ENCODE measurements at regions not wholly inside any gene's neighbourhood (a gene's known extent, or its start where the extent isn't known, plus 50 kb on each side); places are given as distances from the start of the nearest gene placed in this dataset.

GRCh38 chr10:124237282-124237961, 144.0 kb upstream of the CHST15 start:
- Histone ChIP-seq H3K4me2 (ENCODE audit: insufficient read depth, insufficient read length, low read length) (no peak overlapping the region), H3K23me2 (ENCODE audit: insufficient read length, low read depth, low read length, poor library complexity, severe bottlenecking) (peaks cover 3% of the 10 kb centered on the region), H3K27ac (ENCODE audit: insufficient read length, low read depth, low read length) (no peak overlapping the region), H3K79me2 (ENCODE audit: insufficient read depth, low read length) (no peaks in the 10 kb centered on the region), H3K79me1 (ENCODE audit: insufficient read depth, low read depth, low read length, poor library complexity, severe bottlenecking) (no peaks in the 10 kb centered on the region), H2AK5ac (ENCODE audit: insufficient read length, low read length) (no peak overlapping the region), H3K56ac (ENCODE audit: insufficient read length, low read depth, low read length) (no peak overlapping the region), H3K9me3 (ENCODE audit: control insufficient read depth, low read depth, low read length) (no peaks in the 10 kb centered on the region), H2BK5ac (ENCODE audit: insufficient read length, low read length) (no peak overlapping the region), H2BK12ac (ENCODE audit: insufficient read length, low read depth, low read length) (no peak overlapping the region), H3K14ac (ENCODE audit: insufficient read depth, low read length) (no peak overlapping the region), H3K9ac (ENCODE audit: extremely low read depth, insufficient read length, low read length) (no peak overlapping the region), H3K4me1 (ENCODE audit: insufficient read depth, low read length) (no peaks in the 10 kb centered on the region), H2AFZ (ENCODE audit: low read length) (no peak overlapping the region), H2BK120ac (ENCODE audit: low read depth, low read length, poor library complexity, severe bottlenecking) (no peak overlapping the region), H4K8ac (replicated peaks; ENCODE audit: insufficient read length, low read depth, low read length) (no peak overlapping the region), H2BK20ac (ENCODE audit: low read depth, low read length, poor library complexity, severe bottlenecking) (no peak overlapping the region), H4K20me1 (ENCODE audit: control insufficient read depth, insufficient read depth, insufficient read length) (no peaks in the 10 kb centered on the region), H3K23ac (ENCODE audit: insufficient read length, low read depth, low read length) (no peak overlapping the region), H3K18ac (ENCODE audit: insufficient read length, low read depth, low read length) (no peak overlapping the region), H2BK15ac (ENCODE audit: low read depth, low read length) (no peak overlapping the region), H3K27me3 (ENCODE audit: insufficient read depth, low read length) (no peaks in the 10 kb centered on the region), H4K5ac (ENCODE audit: insufficient read length, low read depth, low read length) (no peak overlapping the region), H4K91ac (ENCODE audit: insufficient read length, low read depth, low read length) (no peak overlapping the region), H3K4ac (ENCODE audit: low read depth, low read length) (no peak overlapping the region), H3T11ph (ENCODE audit: low read length) (no peak overlapping the region)
- peaks cover 15 to 20% of the 10 kb centered on the region in 2 experiments for H3K4me1 Mint-ChIP-seq
- H3K36me3 Mint-ChIP-seq (ENCODE audit: insufficient read depth in 1 of 3, low read depth in 3 of 3): no peaks in the 10 kb centered on the region; a peak in 1 of 7 replicates
- H3K27me3 Mint-ChIP-seq (ENCODE audit: low read depth): peaks cover 23% of the 10 kb centered on the region
- H3K9me3 Mint-ChIP-seq: peaks cover 0 to 7% of the 10 kb centered on the region in 2 experiments; a peak in 2 of 5 replicates
- TF ChIP-seq, protein P1, sequence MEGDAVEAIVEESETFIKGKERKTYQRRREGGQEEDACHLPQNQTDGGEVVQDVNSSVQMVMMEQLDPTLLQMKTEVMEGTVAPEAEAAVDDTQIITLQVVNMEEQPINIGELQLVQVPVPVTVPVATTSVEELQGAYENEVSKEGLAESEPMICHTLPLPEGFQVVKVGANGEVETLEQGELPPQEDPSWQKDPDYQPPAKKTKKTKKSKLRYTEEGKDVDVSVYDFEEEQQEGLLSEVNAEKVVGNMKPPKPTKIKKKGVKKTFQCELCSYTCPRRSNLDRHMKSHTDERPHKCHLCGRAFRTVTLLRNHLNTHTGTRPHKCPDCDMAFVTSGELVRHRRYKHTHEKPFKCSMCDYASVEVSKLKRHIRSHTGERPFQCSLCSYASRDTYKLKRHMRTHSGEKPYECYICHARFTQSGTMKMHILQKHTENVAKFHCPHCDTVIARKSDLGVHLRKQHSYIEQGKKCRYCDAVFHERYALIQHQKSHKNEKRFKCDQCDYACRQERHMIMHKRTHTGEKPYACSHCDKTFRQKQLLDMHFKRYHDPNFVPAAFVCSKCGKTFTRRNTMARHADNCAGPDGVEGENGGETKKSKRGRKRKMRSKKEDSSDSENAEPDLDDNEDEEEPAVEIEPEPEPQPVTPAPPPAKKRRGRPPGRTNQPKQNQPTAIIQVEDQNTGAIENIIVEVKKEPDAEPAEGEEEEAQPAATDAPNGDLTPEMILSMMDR (conservative IDR thresholded peaks at IDR 0.05): no peak
- WGBS (ENCODE audit: extremely low coverage, insufficient read length, low lambda C conversion rate): no CpG with 5 or more reads among the region's 3 CpGs
- no peak overlapping the region for H3K4me3 Mint-ChIP-seq
- H3K27ac Mint-ChIP-seq: no peak overlapping the region
- DNase-seq: no peak
